ENCODE measurements at regions not wholly inside any gene's neighbourhood (a gene's known extent, or its start where the extent isn't known, plus 50 kb on each side); places are given as distances from the start of the nearest gene placed in this dataset.

DNA sequence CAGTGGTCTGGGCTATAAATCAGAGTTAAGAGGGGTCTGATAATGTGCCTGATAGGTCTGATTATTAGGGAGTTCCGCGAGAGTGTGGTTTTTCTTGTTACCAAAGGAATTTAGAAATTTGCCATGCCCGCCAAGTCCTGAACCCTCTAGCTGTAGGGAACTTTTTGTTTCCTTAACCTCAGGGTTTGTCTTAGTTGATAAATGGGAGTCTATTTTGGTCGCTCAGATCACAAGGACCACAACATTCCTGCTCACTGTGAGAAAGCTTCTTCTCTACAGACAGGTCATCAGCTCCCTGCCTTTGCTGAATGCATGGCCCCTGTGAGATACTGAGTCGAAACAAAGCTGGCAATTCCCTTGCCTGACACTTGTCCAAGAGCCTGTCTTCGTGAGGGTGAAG is 497.8 kb downstream of the HS3ST4 start:
- no peak for ATAC-seq (ENCODE audit: poor library complexity)
- no peak for DNase-seq
- intact Hi-C loops (cut with DNase I) = no loop called here

DNA sequence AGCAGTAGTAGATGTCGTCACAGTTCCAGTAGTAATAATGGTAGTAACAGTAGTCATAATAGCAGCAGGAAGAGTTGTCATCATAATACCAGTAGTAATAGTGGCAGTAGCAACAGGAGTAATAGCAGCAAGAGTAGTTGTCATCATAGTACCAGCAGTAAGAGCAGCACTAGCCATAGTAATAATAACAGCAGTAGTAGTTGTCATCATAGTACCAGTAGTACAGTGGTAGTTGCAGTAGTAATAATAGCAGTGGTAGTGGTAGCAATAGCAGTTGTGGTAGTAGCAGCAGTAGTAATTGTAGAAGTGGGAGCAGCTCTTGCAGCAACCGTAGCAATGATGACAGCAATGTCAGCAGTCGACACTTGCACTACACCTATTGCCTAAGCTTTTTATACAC is 502.8 kb downstream of the HS3ST4 start:
- no peak for ATAC-seq (ENCODE audit: poor library complexity)
- intact Hi-C loops (cut with DNase I) = no loop called here
- DNase-seq = no peak

DNA sequence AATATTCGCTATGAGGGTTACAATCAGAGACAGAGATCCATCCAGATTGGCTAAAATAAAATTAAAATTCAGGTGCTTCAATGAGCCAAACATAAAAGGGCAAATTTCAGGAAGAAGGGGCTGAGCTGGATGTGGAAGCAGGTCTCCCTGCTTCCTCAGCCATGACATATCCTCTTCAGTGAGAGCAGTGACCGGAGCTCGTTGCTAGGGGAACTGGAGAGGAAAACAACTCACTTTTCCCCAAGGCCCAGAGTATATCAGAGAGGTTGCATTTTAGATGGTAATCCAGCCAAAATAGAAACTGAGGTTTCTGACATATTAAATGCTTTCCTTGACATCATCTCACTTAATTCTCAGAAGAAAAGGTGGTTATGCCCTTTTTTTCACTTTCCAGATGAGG is 503.5 kb downstream of the HS3ST4 start:
- ATAC-seq (ENCODE audit: poor library complexity) = no peak
- DNase-seq = no peak
- intact Hi-C loops (cut with DNase I) = no loop called here

DNA sequence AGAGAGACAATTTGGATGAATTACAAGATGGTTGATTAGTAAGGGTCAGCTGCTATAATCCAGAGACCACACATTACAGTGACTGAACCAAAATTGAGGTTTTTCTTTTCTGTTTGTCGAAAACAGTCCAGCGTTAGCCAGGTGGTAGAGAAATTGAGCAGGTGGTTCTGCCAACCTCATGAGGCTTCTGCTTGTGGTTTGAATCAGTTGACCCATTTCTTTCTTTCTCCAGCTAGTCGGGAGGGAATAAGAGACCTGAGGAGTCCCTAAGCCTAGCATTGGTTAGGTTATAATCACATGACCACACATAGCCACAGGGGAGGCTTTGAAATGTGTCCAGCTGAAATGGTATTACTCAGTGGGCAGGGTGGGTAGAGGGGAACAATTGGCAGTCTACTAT is 504.6 kb downstream of the HS3ST4 start:
- intact Hi-C loops (cut with DNase I) = no loop called here
- ATAC-seq (ENCODE audit: poor library complexity) (no peak), DNase-seq (no peak)

DNA sequence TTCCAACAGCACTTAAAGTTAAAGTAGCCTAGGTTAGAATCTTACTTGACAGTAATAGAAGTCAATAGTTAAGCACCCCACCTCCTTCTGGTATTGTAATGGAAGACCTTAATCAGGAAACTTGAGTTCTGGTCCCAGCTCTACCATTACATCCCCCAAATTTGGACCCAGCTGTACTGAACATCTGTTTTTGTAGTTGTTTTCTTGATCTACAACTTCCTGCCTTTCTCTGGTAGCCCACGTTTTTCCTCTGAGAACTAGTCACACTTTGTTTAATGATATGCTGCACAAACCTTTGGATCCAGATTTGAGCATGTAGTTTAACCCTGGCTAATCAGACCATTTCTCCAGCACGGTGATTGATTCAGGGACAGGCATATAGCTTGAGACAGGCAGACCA is 505.0 kb downstream of the HS3ST4 start:
- intact Hi-C loops (cut with DNase I) = no loop called here
- ATAC-seq (ENCODE audit: poor library complexity) = no peak
- DNase-seq = no peak

DNA sequence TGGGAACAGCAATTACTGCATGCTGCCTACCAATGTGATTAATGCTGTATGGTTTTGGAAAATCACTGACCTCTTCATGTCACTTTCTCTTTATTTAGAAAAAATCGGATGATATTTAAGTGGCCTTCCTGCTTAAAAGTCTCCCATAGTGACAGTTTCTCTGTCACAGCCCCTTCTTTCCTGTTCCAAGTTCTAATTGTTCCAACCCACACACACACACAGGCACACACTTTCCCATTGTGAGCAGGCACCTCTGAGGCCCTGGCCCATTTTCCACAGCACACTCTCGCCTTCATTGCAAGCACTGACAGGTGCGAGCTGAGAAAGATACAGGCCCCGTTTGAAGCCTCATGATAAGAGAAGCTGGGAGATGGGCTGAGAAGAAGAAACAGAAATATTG is 505.9 kb downstream of the HS3ST4 start:
- ATAC-seq (ENCODE audit: poor library complexity) = no peak
- DNase-seq = no peak
- intact Hi-C loops (cut with DNase I) = no loop called here

DNA sequence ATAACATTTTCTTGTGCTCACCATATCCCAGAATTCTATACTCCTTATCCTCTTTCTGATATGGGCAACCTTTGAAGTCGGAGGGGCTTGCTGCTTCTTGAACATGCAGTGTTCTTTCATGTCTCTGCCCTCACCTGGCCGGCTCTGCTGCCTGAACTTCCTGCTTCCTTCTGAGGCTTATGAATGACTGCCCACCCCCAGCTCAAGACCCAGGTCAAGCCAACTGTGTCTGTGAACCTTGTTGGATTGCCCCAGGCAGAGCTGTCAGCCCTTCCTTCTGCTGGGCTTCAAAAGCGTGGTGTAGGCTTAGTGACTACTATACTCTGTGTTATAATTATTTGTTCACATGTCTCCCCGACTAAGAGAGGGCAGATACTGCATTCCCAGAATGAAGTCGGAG is 506.5 kb downstream of the HS3ST4 start:
- intact Hi-C loops (cut with DNase I) = no loop called here
- DNase-seq = no peak
- ATAC-seq (ENCODE audit: poor library complexity) = no peak

DNA sequence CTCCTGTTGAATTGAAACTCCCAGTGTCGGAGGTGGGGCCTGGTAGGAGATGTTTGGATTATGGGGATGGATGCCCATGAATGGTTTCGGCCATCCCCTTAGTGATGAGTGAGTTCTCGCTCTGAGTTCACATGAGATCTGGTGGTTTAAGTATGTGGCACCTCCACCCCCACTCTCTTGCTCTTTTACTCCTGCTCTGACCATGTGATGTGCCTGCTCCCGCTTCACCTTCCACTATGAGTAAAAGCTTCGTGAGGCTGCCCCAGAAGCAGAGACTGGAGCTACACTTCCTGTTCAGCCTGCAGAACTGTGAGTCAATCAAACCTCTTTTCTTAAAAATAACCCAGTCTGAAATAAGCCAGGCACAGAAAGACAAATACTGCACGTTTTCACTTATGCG is 512.4 kb downstream of the HS3ST4 start:
- DNase-seq (no peak), ATAC-seq (ENCODE audit: poor library complexity) (no peak)
- intact Hi-C loops (cut with DNase I) = no loop called here

DNA sequence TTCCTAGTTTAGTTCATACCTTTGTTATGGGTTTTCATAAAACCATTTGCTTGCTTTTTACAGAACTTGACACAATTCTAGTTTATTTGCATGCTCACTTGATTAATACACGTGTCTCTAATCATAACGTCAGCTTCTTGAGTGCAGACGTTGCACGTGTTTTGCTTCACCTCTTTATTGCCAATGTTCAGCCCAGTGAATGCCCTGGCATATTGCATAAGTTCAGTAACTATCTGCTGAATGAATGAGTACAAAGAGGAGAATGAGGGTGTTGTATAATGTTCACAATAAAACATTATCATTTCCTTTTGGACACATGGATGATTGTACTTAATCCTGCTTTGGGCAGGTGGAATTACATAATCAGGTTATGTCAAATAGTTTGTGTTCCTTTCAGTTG is 519.8 kb downstream of the HS3ST4 start:
- ATAC-seq (ENCODE audit: poor library complexity) (no peak), DNase-seq (no peak)
- intact Hi-C loops (cut with DNase I) = no loop called here

DNA sequence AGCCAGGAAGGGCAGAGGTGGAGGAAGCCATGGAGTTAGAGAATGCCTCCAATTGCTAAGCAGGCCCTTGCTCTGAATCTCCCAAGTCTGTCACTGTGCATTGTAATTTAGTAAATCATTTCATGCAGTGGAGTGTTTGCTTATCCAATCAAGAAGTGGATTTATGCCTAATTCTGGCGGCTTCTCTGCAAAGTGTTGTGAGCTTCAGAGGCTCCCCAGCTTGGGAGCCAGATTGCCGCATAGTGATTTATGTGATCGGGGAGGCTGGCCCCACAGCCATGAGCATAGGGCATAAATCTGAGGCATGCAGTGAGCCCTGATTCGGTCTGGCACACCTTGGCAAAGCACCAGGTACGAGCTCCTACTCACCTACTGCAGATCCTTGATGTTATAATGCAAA is 520.8 kb downstream of the HS3ST4 start:
- ATAC-seq (ENCODE audit: poor library complexity) (no peak), DNase-seq (no peak)
- intact Hi-C loops (cut with DNase I) = no loop called here

DNA sequence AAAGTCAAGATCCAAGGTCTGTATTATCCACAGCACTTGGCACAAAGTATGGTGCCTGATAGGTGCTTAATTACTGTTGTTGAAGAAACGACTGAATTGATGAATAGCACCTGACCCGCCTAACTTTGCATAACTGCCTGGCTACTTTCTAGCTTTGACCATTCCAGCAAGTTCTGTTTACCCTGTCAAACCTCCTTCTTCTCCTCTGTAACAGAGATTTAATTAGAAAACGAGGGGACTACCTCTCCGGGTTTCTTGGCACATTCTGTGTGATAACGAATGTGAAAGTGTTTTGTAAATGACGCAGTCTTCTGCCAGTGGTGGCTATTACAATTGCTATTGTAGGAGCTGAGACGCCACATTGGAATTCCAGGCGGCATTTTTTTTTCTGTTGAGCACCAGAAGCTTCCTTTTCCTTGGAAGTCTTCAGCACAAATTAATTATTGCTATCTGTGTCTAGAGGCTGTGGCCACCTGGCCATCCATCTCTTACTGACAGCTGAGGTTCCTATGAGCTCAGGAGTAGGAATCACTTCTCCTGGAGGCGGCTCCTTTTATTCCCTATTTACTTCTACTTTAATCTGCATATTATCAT is 522.9 kb downstream of the HS3ST4 start:
- ATAC-seq (ENCODE audit: poor library complexity) (no peak), DNase-seq (no peak)
- intact Hi-C loops (cut with DNase I) = no loop called here

DNA sequence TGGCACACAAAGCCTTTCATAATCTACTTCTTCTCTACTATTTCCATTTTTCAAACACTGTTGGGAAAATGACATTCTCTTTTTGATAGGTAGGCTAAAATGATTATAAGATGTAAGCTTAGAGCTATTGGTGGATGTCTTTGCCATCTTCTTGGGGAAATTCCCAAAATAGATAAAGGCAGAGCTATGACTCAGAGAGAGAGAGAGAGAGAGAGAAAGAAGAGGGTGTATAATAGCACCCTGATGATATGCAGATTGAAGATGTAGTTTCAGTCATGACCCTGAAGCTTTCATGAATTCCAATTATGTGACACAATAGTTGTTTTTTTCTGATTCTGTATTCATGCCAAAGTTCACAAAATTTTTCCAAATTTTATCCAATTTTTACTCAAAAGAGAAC is 529.1 kb downstream of the HS3ST4 start:
- ATAC-seq (ENCODE audit: poor library complexity) = no peak
- no peak for DNase-seq
- intact Hi-C loops (cut with DNase I) = no loop called here

DNA sequence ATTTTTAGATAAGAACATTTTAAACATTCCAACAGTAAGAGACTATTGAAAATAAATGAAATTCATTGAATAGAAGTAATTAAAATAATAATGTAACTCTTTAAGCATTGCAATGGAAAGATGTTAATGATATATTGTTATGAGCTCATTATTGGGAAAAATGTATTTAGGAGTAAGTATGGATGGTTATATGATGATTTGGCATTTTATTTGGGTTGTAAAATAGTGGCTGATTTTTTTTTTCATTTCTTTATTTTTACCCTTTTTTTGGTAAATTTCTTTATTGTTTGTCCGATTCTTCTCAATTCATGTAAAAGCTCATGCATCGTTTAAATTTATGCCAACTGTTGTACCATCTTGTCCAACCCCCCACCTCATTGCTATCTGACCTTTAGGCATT is 539.9 kb downstream of the HS3ST4 start:
- ATAC-seq (ENCODE audit: poor library complexity) (no peak), DNase-seq (no peak)
- intact Hi-C loops (cut with DNase I) = no loop called here

DNA sequence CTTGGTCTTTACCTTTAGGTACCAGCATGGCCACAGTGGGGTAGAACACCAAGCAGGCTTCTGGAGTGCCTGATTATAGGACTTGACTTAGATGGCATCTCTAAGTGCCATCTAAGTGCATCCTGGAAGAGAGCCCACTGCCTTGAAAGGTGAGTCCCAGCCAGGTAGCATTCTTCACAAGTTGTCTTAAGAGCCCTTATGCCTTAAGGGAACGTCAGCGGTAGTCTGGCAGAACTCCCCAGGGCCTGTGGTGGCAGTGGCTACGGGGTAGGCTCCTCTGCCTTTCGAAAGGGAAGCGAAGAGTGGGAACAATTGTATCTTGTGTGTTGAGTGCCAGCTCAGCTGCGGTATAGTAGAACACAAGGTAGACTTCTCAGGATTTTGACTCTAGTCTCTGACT is 549.0 kb downstream of the HS3ST4 start:
- intact Hi-C loops (cut with DNase I) = no loop called here
- ATAC-seq (ENCODE audit: poor library complexity) (no peak), DNase-seq (no peak)

DNA sequence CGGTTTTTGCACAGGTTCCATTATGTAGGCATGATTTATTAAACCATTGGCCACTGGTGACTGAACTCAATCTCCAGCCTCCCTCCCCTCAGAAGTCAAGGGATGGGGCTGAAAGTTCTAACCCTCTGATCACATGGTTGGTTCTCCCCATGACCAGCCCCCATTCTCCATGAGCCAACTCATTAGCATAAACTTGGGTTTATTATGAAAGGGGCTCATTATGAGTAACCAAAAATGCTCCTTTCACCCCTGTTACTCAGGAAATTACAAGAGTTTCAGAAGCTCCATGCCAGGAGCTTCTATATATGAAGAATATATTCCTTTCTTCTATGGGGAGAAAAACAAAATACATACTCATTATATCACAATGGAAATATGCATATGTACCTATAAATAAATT is 555.3 kb downstream of the HS3ST4 start:
- DNase-seq = no peak
- intact Hi-C loops (cut with DNase I) = no loop called here
- no peak for ATAC-seq (ENCODE audit: poor library complexity)

DNA sequence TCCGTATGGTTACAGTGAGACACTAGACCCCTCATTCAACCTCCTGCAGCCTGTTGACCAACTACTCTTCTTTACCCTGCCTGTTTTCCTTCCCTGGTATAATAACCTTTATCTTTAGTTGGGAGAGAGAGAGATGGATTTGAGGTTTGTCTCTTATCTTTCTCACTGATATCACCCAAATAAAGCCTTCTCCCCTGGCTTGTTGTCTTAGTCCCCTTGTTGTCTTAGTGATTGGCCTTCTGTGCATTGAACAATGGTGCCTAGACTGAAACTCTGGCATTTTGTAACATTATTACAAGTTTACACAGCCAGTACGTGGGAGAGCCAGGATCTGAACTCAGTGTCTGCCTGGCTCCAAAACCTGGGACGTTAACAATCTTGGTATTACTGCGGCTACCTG is 560.8 kb downstream of the HS3ST4 start:
- ATAC-seq (ENCODE audit: poor library complexity) (no peak), DNase-seq (no peak)
- intact Hi-C loops (cut with DNase I) = no loop called here

DNA sequence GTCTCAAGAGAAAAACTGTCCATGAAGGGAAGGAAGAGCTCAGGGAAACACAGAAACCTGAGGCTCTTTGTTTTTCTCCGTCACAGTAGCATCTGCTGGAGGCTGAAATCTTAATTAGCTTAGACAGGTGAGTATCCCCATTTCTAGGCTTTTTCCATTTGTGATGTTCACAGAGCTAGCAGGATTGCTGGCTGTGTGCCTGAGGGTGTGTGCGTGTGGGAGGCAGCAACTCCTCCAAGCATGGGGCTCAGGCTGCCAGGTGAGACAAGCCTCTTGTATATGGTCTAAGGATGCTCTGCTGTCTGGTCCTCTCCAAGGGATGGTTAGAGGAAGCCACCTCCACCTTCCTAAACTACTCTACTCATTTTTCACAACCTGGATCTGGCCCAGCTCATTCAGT is 569.9 kb downstream of the HS3ST4 start:
- intact Hi-C loops (cut with DNase I) = no loop called here
- ATAC-seq (ENCODE audit: poor library complexity) (no peak), DNase-seq (no peak)

DNA sequence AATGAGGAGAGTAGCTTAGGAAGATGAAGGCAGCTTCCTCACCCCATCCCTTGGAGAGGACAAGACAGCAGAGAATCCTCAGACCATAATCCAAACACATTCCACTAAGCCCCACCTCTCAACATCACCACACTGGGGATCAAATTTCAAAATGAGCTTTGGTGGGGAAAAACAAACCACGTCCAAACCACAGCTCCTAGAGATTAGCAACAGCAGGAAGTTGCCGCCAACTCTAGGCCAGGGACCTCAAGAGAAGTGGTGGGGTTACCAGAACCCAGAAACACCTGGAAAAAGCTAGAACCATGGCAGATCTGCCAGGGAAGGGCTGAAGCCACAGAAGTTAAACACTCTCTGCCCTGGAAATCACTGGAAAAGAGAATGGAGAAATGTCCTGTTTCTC is 571.6 kb downstream of the HS3ST4 start:
- no peak for ATAC-seq (ENCODE audit: poor library complexity)
- no peak for DNase-seq
- intact Hi-C loops (cut with DNase I) = no loop called here

DNA sequence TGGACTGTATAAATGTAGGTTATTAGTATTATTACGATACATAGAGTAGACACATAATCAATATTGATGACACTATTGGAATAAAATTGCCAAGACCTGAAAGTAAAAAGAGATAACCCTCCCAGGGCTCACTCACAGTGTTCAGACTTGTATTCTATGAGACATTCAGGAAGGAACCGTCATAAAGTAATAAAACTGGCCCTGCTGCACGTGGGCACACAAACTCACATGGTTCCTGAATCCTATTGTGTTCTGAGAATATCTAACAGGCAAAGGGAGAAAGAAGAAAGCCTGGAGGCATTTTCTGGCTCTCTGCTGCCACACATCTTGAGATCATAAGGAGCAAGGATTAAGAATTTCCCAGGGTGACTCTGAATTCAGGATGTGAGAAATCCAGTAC is 575.9 kb downstream of the HS3ST4 start:
- DNase-seq (no peak), ATAC-seq (ENCODE audit: poor library complexity) (no peak)
- intact Hi-C loops (cut with DNase I) = no loop called here

DNA sequence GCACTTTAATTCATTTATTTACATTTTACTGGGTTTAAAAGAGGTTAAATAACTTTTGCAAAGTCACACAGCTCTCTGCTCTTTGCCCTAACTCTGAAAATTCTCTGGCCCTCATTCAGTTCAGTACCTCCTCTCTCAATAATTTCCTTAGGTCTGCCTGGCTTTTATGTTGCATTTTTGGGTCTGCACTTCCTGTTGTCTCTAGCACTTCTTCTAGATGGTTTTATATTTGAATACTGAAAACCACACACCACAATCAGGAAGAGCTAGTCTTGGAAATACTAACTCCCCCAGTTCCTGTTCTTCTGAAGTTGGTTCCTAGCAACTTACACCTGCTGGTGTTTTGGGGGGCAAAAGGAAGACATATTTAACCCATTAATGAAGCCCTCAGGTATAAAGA is 577.9 kb downstream of the HS3ST4 start:
- no peak for ATAC-seq (ENCODE audit: poor library complexity)
- intact Hi-C loops (cut with DNase I) = no loop called here
- DNase-seq = no peak

DNA sequence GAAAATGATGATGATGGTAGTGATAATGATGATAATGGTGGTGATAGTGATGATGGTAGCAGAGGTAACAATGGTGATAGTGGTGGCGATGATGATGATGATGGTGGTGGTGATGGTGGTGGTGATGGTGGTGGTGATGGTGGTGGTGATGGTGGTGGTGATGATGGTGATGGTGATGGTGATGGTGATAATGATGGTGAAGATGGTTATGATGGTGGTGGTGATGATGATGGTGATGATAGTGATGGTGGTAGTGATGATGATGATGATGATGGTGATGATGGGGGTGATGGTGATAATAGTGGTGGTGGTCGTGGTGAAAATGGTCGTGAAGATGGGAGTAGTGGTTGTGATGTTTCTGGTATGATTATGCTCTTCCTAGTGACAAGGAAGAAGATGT is 581.8 kb downstream of the HS3ST4 start:
- DNase-seq (no peak), ATAC-seq (ENCODE audit: poor library complexity) (no peak)
- intact Hi-C loops (cut with DNase I) = no loop called here
